GM19463 (cell line): ENCODE measurements at regions not wholly inside any gene's neighbourhood (a gene's known extent, or its start where the extent isn't known, plus 50 kb on each side); places are given as distances from the start of the nearest gene placed in this dataset.
"Not testable (repeated sequence)": the region's sequence is repeated elsewhere in the genome, so short reads cannot be mapped to it uniquely, and the experiment has no call there.

ENCODE experiments used
- ATAC-seq: cut with Tn5 transposase; IDR thresholded peaks from one replicate; pipeline ENCODE4 v1.9.1; 2021; ENCODE audit warnings: mild to moderate bottlenecking, moderate library complexity; ENCODE audit not compliant: unreplicated experiment

DNA sequence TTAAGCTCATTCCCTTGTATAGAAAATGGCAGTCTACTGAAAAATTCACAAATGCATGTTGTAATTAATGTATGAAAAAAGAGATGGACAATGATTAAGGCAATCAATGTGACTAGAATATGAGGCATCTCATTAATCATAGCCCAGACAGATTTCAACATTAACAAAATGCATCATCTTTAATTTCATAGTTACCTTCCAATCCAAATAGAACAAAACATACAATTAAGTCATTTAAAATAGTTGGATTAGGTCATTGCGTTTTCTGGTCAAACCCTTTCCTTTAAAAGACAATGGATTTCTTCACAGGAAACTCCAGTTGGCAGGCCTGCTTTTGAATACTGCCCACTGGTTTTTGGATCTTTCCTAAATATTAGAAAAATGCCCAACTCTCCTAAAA lies 203.9 kb downstream of the HAO1 start:
- ATAC-seq = no peak

DNA sequence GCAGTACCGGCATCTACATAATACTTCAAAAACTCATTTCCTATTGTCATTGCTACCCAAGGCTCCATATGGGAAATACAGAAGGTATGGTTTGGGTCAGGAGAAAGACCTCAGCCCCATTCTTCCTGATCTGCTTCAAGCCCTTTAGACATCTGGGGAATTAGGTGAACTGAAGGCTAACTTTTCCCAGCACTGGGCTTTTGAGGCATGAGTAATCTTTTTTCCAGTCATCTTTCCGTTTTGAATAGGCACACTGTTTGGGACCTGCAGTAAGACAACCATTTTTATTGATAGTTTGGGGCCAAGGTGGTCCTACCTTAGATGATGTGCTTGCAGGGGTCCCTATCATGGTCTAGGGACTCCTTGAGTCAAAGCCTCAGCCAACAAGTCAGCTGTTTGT lies 198.4 kb downstream of the HAO1 start:
- ATAC-seq = no peak

DNA sequence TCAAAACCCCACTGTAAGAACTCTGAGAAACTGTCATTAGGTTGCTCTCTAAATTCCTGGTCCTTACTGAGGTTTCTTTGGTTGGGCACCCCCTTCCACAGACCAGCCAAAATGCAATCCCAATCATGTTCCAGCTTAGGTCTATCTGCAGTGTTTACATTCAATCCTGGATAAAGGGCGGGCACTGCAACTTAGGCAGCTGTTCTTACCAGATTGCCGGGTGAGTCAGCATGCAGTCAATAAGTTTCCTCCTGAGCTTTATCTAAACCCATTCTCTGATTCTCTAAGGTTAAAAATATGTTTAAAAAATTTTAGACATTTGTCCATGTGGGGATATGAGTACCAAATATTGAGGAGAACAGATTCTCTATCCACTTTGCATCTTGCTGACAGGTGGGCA lies 197.8 kb downstream of the HAO1 start:
- ATAC-seq = no peak

DNA sequence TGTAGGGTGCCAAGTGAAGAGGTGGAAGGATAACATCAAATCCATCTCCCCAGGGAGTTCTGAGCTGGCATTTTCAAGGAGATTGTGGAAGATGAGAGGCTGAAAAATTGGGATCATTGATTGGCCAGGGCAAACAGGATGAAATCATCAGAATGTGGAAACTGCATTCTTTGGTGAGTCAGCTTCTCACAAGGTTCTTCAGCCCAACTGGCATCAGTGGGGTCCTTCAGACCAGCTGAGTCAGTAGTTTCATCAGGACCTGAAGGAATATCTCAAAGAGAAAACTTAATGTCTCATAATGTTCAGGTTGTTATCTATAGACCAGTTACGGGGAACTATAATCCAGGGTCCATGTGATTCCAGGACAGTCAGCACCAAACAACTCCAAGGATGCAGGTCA lies 195.8 kb downstream of the HAO1 start:
- no peak for ATAC-seq

DNA sequence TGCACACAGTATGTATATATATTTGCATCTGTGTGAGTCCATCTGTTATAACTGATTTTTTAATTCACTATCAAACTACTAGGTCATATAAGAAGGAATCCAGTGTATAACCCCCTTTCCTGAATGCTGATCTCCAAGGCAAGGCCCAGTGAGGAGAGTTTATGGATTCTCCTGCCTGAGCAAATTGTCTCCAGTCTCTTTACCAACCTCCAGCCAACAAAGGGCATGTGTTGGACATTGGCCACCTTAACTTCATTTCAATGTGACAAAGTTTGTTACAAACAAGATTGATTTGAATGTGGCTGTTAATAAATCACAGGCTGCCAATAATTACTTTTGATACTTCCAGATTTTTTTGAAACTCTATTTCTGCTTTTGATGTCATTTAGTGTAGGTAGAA lies 191.6 kb downstream of the HAO1 start:
- no peak for ATAC-seq

DNA sequence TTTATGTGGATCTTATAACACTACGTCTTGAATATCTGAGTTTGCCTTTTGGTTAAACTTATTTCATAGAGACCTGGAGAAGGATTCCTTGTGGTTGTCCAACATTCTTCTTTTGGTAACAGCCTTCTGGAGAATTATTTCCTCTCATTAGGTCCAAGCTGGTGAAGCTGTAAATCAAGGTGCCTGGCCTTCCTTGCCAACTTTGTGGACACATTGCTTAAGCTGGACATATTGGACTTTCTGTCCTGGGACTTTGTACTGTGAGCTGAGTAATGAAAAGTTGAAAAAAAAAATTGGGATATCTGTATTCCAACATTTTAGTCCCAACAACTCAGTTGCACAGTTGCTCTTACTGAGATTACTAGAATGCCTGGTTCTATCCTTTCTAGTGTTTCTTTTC lies 186.2 kb downstream of the HAO1 start:
- ATAC-seq = no peak

DNA sequence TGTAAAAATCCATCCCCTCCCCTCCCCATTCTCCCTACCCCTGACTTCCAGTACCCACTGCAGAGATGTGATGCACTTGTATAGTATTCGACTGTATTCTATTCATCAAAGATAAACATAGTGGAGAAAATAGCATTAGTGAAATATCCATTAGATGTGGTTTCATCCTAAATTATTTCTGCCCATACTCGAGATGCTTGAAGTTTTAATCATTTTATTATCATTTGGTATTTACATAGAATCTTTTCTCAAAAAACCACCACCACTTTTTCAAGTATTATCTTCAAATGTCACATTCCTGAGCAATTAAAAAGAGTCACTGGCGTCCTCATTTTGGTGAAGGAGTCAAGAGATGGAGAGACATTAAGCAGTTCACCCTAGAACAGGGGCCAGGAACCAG lies 181.9 kb downstream of the HAO1 start:
- no peak for ATAC-seq

DNA sequence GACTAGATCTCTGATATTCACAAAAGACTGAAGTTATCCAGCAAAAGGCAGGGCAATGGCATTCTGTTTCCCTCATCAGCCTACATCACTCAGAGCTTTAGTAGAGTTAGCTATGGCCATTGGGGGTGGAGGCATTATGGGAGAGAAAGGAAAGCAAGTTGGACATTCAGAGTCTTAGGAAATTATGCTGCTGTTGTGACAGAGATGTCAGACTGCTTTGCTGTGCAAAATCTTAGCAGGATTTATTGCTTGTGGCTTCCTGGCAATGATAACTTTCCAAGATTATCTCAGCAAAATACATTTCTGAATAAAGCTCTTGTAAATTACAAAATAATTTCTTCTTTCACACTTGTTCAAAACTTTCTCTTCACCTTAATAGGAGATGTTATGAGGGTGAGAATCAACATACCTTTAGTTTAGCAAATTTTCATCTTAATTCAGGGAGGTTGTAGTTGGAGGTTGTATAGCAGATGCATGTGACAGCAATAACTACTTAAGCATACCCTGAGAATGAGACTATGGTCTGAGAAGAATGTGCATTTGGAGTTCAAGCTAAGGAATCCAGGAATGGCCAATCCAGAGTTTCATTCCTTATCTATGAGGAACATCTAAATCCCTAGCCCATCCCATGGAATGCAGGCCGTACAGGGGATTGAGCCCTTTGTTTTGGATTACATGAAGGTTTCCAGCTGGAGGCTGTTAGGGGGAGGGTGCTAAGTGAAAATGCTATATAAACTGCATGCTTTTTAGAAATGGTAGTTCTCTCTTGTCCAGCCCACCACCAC lies 179.8 kb downstream of the HAO1 start:
- ATAC-seq = no peak

DNA sequence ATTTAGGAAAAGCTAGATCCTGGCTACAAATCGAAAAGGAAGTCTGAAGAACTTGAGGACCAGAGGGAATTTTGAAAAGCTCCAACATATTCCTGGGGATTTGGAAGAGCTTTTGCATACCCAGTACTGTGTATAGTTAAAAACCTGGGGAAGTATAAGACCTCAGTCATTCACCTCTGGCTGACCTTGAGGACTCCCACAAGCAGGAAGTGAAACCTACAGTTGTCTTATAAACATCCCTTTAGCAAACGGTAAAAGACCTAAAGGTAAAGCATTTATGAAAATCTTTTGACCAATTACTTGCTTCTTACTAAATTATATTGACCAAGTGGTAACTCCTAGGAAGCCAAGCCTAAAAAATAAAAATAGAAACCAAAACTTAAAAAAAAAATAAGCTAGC lies 175.0 kb downstream of the HAO1 start:
- ATAC-seq = peak; percentile 98

DNA sequence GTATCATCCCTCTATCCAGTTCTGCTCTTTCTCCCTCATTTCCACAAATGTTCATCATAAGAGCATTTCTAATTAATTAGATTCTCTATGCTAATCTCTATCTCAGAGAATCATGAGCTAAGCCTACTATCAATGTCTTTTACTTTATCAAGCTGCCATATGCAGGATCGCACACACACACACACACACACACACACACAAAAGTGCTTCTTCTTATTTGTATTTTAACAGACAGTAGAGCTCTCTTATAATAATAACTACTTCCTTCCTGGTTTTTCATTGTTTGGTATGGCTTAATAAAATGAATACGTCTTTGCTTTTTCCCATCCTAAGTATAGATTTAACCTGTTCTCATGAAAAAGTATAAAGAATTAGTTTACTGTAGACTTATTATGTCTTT lies 170.2 kb downstream of the HAO1 start:
- ATAC-seq = no peak

DNA sequence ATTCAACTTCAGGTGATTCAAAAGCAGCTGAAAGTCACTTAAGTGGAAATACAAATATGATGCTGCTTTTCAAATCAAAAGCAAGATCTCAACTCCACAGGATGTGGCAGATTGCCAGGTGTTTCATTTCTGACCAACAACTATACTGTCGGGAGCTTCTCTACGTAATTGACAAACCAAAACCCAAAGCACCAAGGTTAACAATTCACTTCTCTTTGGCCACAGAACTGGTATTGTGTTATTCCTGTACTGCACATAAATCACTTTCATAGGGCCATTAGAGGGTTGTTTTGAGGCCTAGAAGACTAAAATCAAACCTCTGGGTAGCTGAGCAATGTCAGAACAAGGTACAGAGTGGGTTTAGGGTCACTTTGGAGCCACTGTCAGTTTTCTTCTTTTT lies 169.7 kb downstream of the HAO1 start:
- ATAC-seq = peak; percentile 95

DNA sequence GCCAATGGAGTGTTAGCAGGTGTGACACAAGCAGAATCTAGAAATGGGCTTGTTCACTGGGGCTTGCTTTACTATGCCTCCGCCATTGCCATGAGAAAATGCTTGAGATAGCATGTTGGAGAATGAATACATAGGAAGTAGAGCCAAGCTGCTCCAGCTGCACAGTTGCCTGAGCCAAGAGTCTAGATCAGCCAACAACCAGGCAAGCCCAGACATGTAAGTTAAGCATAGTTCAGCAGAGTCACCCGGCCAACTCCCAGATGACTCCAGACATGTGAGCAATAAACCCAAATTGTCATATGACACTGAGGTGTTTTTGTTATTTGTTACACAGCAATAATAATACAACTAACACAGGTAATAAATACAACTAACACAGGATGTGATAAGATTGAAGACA lies 167.9 kb downstream of the HAO1 start:
- ATAC-seq = no peak

DNA sequence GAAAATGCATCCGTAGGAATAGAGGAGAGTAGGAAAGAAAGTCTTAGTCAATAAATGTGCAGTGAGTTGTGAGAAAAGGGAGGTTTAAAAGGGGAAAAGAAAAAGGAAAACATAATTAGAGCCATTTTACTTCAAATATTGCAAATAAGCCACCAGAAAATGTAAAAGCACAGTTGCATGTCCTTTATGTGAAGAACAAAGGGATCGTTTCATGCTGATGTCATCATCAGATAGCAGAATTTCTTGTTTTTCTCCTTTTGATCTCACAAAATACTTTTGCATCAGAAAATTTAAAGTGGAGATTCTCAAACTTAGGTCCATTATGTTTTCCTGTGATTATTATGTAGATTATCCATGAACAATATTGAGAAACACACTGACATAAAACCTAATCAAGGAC lies 166.7 kb downstream of the HAO1 start:
- no peak for ATAC-seq

DNA sequence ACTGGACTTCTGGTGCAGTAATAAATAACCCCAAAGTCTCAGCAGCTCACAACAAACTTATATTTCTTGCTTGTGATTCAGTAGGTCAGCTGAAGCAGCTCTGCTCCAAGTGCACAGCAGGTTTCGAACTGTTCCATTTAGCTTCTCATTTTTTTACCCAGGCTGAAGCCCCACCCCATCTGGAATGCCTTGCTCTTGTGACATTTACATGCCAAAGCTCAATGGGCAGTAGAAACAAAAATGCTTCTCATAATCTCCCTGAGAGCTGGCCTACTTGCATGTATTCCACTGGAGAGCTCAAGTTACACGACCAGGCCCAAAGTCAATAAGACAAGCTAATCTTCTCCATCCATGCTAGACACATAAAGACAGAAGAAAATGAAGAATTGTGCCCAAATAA lies 165.2 kb downstream of the HAO1 start:
- ATAC-seq = no peak

DNA sequence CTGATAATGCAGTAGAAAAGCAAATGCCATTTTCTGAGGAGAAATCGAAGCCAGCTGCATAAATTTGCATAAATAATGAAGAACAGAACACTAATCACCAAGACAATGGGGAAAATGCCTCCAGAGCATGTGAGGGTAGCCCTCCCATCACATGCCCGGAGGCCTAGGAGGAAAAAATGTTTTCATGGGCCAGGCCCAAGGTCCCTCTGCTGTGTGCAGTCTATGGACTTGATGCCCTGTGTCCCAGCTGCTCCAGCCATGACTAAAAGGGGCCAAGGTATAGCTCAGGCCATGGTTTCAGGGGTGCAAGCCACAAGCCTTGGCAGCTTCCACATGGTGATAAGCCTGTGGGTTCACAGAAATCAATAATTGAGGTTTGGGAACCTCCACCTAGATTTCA lies 164.1 kb downstream of the HAO1 start:
- ATAC-seq = no peak

DNA sequence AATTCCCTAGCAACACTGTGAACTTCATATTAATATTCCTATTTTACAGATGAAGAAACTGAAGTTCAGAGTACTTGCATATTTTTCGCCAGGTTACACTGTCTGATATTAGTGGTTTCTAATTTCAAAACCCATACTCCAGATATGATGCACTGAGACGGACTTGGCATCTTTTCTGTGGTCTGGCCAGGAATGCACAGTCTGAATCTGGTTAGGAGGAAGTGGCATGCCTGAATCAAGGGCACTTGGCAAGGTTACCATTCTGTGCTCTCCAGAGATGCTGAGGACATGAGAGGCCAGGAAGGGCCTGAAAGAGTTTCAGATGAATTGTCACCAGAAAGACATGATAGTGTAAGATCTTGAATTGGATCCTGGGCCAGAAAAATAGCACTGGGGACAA lies 150.1 kb downstream of the HAO1 start:
- no peak for ATAC-seq

DNA sequence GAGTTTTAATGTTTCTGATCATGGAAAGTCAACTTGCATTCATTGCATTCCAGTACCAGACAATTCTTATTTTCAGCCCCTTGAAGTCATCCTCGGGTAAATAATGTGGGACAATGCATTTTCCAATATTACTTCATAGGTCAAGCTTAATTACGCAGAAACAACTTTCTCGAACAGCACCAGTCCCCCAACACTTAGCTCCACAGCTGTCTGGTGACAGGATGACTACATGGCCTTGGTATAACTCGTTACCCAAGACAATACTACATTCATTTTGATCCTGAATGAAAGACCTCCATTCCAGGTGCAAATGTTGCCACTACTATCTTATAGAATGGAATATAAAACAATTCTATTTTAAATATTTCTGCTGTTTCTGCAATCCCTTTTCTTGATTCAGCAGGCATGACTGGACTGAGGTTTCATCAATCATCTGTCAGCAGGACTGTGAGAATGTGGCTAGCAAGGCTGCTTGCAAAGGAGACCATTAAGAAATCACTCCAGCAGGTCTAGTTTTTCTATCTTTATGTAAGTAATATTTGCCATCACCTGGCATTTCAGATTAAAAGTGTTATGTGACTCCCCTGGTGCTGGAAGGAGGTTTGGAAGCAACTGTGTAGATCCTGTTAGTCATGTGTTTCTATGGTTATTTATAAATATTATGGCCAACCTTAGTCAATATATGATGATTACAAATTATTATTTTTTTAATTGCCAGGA lies 147.9 kb downstream of the HAO1 start:
- no peak for ATAC-seq

DNA sequence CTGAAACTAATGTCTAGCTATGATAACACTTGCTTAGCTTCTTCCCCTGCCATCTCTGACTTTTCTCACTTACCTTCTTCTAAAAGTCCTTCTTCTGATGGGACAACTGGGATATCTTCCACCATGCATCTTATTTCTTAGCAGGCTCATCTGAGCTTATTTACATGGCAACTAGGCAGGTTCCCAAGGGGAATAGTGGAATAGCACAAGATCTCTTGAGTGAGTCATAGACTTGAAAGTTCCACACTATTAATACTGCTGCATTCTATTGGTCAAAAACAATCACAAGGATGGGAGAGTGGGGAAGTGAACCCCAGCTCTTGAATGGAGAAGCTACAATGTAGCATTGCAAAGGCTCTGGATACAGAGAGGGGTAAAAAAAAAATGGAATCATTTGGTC lies 142.1 kb downstream of the HAO1 start:
- no peak for ATAC-seq

DNA sequence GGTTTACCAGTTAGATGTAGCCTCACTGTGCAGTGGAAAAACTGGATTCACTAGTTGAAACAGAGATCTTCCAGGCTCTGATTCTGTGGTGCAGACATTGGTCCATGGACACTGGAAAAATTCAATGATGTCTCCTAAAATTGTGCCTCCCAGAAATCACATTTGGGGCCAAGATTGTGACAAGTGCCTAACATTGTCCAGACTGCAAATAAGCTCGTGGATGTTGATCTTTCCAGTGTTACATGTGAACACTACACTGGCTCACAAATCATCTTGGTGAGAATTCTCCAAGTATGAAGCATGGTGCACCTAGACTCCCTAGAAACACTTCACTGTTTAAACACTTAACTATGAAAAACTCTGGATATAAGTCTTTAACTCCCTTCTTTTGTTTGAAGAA lies 140.4 kb downstream of the HAO1 start:
- ATAC-seq = no peak

DNA sequence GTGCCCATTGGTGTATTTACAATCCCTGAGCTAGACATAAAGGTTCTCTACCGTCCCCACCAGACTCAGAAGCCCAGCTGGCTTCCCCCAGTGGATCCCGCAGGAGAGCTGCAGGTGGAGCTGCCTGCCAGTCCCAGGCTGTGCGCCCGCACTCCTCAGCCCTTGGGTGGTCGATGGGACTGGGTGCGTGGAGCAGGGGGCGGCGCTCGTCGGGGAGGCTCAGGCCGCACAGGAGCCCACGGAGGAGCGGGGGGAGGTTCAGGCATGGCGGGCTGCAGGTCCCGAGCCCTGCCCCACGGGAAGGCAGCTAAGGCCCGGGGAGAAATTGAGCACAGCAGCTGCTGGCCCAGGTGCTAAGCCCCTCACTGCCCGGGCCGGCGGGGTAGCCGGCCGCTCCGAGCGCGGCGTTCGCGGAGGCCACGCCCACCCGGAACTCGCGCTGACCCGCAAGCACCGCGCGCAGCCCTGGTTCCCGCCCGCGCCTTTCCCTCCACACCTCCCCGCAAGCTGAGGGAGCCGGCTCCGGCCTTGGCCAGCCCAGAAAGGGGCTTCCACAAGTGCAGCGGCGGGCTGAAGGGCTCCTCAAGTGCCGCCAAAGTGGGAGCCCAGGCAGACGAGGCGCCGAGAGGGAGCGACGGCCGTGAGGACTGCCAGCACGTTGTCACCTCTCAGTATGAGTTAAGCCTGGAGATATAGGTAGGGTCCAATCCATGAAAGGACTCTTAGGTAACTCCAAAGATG lies 136.7 kb downstream of the HAO1 start:
- ATAC-seq = not testable (repeated sequence)

DNA sequence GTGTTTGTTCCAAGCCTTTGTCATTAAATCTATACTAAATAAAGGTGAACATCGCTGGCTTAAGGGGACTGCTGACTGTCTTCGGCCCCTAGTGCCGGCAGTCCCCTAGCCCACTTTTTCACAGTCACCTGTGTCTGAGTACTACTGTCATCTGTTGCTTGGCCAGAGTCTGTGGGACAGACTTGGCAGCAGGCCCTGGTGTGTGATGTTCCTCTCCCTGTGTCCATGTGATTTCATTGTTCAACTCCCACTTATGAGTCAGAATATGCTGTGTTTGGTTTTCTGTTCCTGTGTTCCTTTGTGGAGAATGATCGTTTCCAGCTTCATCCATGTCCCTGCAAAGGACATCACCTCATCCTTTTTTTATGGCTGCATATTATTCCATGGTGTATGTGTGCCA lies 133.4 kb downstream of the HAO1 start:
- no peak for ATAC-seq

DNA sequence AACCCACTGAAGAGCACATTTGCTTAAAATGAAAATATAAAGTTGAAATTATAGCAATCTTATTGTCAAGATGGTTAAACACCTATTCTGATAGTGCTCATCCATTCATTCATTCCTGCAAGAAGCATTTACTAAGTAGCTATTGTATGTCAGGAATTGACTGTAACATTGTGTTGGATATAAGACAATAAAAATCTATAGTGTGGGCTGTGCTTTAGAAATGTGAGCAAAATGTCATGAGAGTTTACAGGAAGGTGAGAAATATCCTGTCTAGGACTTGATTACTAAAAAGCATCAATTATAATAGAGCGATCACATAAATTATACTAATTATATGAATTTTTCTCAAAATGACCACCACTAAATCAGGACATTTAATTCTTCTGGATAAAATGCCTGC lies 123.0 kb downstream of the HAO1 start:
- ATAC-seq = no peak
